NB4 (cell line): ENCODE measurements at regions not wholly inside any gene's neighbourhood (a gene's known extent, or its start where the extent isn't known, plus 50 kb on each side); places are given as distances from the start of the nearest gene placed in this dataset.
"Not testable (repeated sequence)": the region's sequence is repeated elsewhere in the genome, so short reads cannot be mapped to it uniquely, and the experiment has no call there.

Experiments
- DNase-seq: peaks from one replicate; pipeline ENCODE4 v3.0.0; 2010; ENCODE audit warnings: low read depth
- H3K4me3 ChIP-seq: one replicate; pipeline ENCODE4 v1.5.1; 2011; ENCODE audit warnings: mild to moderate bottlenecking, low read depth, low read length, moderate library complexity
- CTCF ChIP-seq: IDR thresholded peaks from one replicate; pipeline ENCODE4 v1.5.1; 2012; ENCODE audit warnings: low read depth, low read length
- MAX ChIP-seq: IDR thresholded peaks from 2 replicates; pipeline ENCODE4 v1.6.1; 2011; ENCODE audit warnings: low read depth, low read length
- MYC ChIP-seq: IDR thresholded peaks from 2 replicates; pipeline ENCODE4 v1.6.1; 2011; ENCODE audit warnings: low read depth, low read length
- POLR2A ChIP-seq: IDR thresholded peaks from 2 replicates; pipeline ENCODE4 v1.6.1; 2011; ENCODE audit warnings: mild to moderate bottlenecking; ENCODE audit not compliant: insufficient read length; ENCODE audit errors: extremely low read depth

GRCh38 chr2:116023026-116023425 is 1580.6 kb downstream of the DPP10 start:
- TF ChIP-seq MYC: no peak
- no peak for TF ChIP-seq MAX
- no peak for TF ChIP-seq POLR2A
- TF ChIP-seq CTCF: no peak
- no peak overlapping the region for H3K4me3 ChIP-seq
- DNase-seq: no peak

DNA sequence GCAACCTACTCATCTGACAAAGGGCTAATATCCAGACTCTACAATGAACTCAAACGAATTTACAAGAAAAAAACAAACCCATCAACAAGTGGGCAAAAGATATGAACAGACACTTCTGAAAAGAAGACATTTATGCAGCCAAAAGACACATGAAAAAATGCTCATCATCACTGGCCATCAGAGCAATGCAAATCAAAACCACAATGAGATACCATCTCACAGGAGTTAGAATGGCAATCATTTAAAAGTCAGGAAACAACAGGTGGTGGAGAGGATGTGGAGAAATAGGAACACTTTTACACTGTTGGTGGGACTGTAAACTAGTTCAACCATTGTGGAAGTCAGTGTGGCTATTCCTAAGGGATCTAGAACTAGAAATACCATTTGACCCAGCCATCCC is 1596.3 kb downstream of the DPP10 start:
- DNase-seq, H3K4me3 ChIP-seq: not testable (repeated sequence)

DNA sequence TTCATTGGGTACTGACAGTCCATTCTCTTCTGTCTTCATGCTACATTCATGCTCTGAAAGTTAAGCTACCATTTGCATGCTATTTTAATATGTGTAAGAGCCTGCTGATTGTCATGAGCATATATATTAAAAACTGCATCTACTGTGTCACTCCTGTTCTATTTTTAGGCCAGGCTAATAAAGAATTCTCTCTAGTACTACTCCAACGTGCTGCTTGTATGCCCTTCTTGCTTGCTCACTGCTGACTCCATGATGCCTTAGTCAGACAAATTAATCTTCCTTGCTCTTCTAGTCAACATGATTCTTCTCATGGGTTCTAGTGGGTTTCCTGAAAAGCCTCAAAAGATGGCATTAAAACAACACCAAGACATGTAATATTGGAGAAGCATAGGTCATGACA is 1600.1 kb downstream of the DPP10 start:
- no peak overlapping the region for H3K4me3 ChIP-seq
- TF ChIP-seq MAX (no peak), POLR2A (no peak), MYC (no peak)
- no peak for DNase-seq

DNA sequence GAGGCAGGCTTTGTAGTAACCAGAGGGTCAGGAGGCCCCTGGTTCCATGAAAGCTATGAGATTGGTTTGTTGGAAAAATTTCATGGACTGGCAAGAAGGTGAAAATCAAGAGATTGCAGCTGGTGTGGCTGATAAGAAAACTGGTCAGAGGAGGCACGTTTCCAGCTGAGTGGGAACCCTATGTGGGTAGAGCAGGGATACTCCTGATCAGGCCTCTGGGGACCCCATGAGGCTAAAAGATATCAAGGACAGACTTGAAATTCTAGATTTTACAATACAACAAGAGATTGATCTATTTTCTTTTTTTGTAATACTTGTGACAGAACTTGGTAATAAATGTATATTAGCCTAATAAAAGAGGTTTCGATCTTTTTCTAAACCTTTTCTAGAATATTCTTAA is 1615.1 kb downstream of the DPP10 start:
- TF ChIP-seq MAX (no peak), MYC (no peak), POLR2A (no peak), CTCF (no peak)
- no peak for DNase-seq
- H3K4me3 ChIP-seq: no peak overlapping the region

DNA sequence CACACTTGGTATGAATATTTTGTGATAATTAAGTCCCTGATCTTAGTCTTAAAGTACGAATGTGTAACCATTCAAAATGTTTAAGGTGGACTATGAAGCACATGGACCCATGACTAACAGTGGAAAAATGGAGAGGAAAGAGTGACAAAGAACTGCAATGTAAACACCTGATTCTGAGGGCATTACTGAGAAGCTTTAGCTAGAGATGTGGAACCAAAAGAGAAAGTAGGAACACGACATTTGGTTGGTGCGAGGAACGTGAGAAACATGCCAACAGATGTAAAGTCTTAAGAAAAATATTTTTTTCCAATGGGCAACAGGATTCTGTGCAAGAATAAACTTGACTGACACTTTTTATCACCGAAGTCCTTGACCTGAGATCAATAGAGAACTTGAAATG is 1618.6 kb downstream of the DPP10 start:
- TF ChIP-seq MYC: no peak
- no peak for TF ChIP-seq POLR2A
- DNase-seq: no peak
- no peak overlapping the region for H3K4me3 ChIP-seq

- no peak overlapping the region for H3K4me3 ChIP-seq
- DNase-seq: no peak
- no peak for TF ChIP-seq POLR2A
- no peak for TF ChIP-seq CTCF
- no peak for TF ChIP-seq MYC
- no peak for TF ChIP-seq MAX
Measured at GRCh38 chr2:116073731-116074130, 1631.3 kb downstream of the DPP10 start.

GRCh38 chr2:116074161-116074560 is 1631.7 kb downstream of the DPP10 start:
- no peak overlapping the region for H3K4me3 ChIP-seq
- no peak for DNase-seq

More at GRCh38 chr2:116074161-116074560, 1631.7 kb downstream of the DPP10 start:
- no peak for TF ChIP-seq CTCF
- no peak for TF ChIP-seq MYC
- no peak for TF ChIP-seq POLR2A
- no peak for TF ChIP-seq MAX
